Stimulated activated CD8-positive, alpha-beta memory T cell treated with anti-CD3 and anti-CD28 coated beads, Interleukin-4, amount 100 ng/mL, for 1 hour (primary cell): ENCODE measurements at regions not wholly inside any gene's neighbourhood (a gene's known extent, or its start where the extent isn't known, plus 50 kb on each side); places are given as distances from the start of the nearest gene placed in this dataset.

Experiments used
- DNase-seq, 2 donors: peaks; one replicate each; pipeline ENCODE4 v3.0.0-alpha.2; 2020; ENCODE audit warnings: low read depth in 2 of 2, low spot score in 1 of 2

DNA sequence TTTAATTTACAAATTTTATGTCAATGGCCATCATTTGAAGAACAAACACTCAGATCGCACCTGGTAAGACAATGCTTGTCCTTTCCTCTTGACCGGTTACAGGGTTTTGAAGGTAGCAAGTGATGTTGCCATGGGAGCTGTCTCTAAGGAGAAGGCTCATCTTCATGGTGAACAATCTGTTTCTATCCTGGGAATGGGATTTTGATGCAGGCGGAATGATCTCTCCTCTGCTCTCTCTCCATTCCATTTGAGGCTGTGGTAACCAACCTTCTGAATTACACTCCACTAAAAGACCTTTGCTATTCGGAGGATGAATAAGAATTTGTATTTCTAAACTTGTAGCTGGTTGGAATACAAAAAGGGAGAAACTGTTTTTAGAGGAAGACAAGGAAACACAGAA is 57.9 kb upstream of the SLC5A9 start:
- DNase-seq: no peak

GRCh38 chr1:48160486-48161132 is 61.9 kb upstream of the SLC5A9 start:
- DNase-seq: no peak

- DNase-seq: no peak
Observed at GRCh38 chr1:48139275-48139674, 83.2 kb upstream of the SLC5A9 start.

- no peak for DNase-seq
Observed at GRCh38 chr1:48127735-48128685, 94.5 kb upstream of the SLC5A9 start.

GRCh38 chr1:48123647-48124046 is 98.9 kb upstream of the SLC5A9 start:
- no peak for DNase-seq

GRCh38 chr1:48121955-48122354 is 100.6 kb upstream of the SLC5A9 start:
- no peak for DNase-seq

- no peak for DNase-seq
Observed at GRCh38 chr1:48120621-48121020, 101.9 kb upstream of the SLC5A9 start.

DNA sequence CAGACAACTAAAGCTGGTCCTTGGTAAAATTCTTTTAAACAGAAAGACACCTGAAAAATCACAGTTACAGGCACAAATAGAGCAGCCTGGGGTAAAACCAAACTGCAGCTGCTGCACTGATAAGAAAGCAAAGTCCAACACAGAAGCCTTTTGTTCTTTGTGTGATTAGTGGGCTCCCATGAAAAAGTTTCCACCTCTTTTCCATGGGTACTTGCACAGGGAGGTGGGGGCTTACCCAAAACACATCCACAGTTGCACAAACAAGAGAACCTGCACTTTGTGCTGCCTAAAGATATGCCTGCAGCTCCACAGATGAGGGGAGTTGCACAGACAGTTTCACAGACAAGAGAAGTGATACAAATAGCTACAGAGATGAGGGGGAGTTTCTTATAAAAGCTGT is 106.7 kb upstream of the SLC5A9 start:
- DNase-seq: no peak

DNA sequence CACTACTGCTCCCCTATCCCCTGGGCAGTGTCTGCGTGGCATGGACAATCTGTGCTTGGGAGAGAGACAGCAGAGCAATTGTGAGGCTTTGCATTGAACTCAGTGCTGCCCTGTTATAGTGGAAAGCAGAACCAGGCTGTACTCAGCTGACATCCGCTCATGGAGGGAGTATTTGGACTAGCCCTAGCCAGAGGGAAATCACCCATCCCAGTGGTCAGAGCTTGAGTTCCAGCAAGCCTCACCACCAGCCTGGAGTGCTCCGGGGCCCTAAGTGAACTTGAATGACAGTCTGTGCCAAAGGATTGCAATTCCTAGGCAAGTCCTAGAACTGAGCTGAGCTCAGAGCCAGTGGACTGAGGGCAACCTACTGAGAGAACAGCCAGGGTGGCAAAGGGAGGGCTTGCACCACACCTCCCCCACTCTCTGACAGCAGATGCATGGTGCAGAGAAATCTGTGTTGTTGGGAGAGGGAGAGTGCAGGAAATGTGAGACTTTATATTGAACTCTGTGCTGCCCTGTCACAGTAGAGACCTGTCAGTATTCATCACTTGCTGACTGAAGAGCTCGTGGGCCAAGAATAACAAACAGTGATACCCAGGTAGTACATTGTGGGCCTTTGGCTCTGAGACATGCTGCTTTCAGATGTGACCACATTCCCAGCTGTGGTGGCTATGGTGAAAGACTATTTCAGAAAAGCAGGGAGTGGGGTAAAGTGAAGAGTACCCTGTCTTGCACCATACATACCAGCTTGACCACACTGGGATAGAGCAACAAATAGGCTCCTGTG is 107.7 kb upstream of the SLC5A9 start:
- no peak for DNase-seq

DNA sequence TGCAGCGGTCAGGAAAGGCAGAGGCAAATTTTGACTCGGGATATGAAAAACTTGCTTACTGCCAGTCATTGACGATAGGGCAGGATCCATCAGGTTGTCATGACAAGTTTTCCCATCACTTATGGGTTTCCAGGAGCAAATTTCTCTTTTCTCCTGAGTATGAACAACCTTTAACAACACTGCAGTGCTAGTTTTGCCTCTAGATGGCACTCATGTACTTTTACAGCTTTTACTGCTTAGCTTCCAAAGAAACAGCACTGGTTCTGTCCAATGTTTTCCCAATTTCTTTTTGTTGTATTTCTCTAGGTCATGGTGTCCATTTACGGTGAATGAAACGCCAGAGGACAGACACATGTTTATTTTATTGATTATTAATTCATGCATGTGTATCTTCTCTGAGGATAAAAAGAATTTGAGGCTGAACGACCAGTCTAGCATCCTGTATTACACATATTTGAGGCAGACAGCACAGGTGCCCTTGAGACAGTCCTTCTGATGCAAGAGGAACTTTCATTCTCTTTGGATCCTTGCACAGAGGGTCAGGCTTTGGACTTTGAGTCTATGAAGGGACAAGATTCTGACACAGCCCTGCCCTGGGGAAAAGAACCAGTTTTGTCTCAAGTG is 112.3 kb upstream of the TRABD2B start:
- DNase-seq: no peak

- DNase-seq: no peak
Observed at GRCh38 chr1:48107516-48107915, 110.3 kb upstream of the TRABD2B start.

DNA sequence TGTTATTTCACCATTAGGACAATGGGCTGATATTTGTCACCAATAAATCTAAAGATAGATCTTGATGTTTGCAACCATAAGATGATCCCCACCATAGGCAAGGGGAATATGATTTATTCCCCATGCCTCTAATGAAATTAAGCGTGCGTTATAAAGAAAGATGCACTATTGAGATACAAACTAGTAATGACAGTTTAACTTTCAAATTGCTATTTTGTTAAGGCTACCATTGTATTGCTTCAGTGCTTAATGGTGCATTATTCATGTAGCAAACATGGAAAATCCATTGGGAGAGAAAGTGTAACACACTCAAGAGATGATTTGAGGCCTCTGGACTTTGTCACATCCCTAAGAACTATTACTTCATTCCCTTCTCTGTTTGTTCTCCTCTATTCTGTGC is 108.9 kb upstream of the TRABD2B start:
- DNase-seq: no peak

- no peak for DNase-seq
Observed at GRCh38 chr1:48105165-48105564, 108.0 kb upstream of the TRABD2B start.

- no peak for DNase-seq
Observed at GRCh38 chr1:48103495-48103894, 106.3 kb upstream of the TRABD2B start.

- no peak for DNase-seq
Observed at GRCh38 chr1:48102766-48103165, 105.6 kb upstream of the TRABD2B start.

- no peak for DNase-seq
Observed at GRCh38 chr1:48099072-48099773, 102.0 kb upstream of the TRABD2B start.

DNA sequence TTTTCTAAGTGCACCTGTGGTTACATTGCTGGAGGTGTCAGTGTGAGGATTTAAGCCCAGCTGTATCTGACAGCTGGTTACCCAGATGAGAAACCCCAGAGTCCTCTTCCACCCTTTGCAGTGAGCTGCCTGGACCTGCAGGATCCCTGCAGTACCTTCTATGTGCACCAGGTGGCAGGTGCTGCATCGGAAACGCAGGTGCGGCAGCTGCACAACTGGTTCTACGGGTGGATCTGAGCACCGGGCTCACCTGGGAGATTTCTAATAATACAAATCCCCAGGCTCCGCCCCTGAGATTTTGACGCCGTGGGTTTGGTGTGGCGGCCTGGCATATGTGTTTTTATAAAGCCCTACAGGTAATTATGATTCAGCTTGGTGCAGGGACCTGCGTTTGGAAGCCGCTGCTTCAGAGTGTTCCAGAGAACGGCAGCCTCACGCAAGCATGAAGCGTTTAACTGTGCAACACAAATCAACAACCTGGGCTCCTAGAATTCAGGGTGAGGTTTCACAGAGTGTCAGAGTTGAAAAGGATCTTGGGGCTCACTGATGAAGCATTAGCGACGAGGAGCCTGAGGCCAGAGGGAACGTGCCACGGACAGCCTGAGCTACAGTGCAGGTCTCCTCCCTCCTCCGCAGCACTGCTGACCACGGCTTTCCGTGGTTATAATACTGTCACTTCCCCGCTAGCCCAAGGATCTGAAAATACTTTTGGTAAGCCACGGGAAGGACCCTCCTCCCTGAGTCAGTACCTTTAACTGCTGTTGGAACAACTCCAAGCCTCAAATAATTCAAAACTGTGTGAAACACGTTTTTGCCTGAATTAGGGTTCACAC is 96.7 kb upstream of the TRABD2B start:
- peak; percentile 32 to 47 for DNase-seq

- no peak for DNase-seq
Observed at GRCh38 chr1:48093147-48093546, 96.0 kb upstream of the TRABD2B start.

- no peak for DNase-seq
Observed at GRCh38 chr1:48092401-48092800, 95.2 kb upstream of the TRABD2B start.
